Right lung (tissue), 2 donors: ENCODE measurements at regions not wholly inside any gene's neighbourhood (a gene's known extent, or its start where the extent isn't known, plus 50 kb on each side); places are given as distances from the start of the nearest gene placed in this dataset.
"Not testable (repeated sequence)": the region's sequence is repeated elsewhere in the genome, so short reads cannot be mapped to it uniquely, and the experiment has no call there.

ENCODE experiments used
- DNase-seq, 2 donors: peaks; one replicate each; pipeline ENCODE4 v3.0.0-alpha.2; 2013

GRCh38 chr4:71210823-71211222, 128.0 kb upstream of the SLC4A4 start:
- no peak for DNase-seq

GRCh38 chr4:71211748-71212147, 127.1 kb upstream of the SLC4A4 start:
- DNase-seq = no peak

GRCh38 chr4:71212216-71212615, 126.6 kb upstream of the SLC4A4 start:
- DNase-seq = no peak

GRCh38 chr4:71214578-71214977, 124.2 kb upstream of the SLC4A4 start:
- DNase-seq = no peak

GRCh38 chr4:71216316-71216959, 122.4 kb upstream of the SLC4A4 start:
- DNase-seq = no peak

- no peak for DNase-seq
Observed at GRCh38 chr4:71217688-71218087, 121.1 kb upstream of the SLC4A4 start.

- not testable (repeated sequence) for DNase-seq
Observed at GRCh38 chr4:71220848-71221247, 118.0 kb upstream of the SLC4A4 start.

GRCh38 chr4:71221510-71222466, 117.0 kb upstream of the SLC4A4 start:
- no peak for DNase-seq

- DNase-seq = no peak
Observed at GRCh38 chr4:71222661-71223060, 116.2 kb upstream of the SLC4A4 start.

GRCh38 chr4:71229477-71230270, 109.1 kb upstream of the SLC4A4 start:
- peak in 1 of 2 donors; percentile 51 for DNase-seq

GRCh38 chr4:71230271-71231128, 108.3 kb upstream of the SLC4A4 start:
- no peak for DNase-seq

- DNase-seq = peak; percentile 85 to 87
Observed at GRCh38 chr4:71231129-71232055, 107.4 kb upstream of the SLC4A4 start.

GRCh38 chr4:71232056-71232430, 106.8 kb upstream of the SLC4A4 start:
- no peak for DNase-seq

- no peak for DNase-seq
Observed at GRCh38 chr4:71232846-71233245, 106.0 kb upstream of the SLC4A4 start.

- DNase-seq = peak in 1 of 2 donors; percentile 65
Observed at GRCh38 chr4:71235311-71236201, 103.3 kb upstream of the SLC4A4 start.

- no peak for DNase-seq
Observed at GRCh38 chr4:71236226-71236625, 102.6 kb upstream of the SLC4A4 start.

- no peak for DNase-seq
Observed at GRCh38 chr4:71237641-71238040, 101.2 kb upstream of the SLC4A4 start.

GRCh38 chr4:71239365-71239764, 99.5 kb upstream of the SLC4A4 start:
- no peak for DNase-seq

- DNase-seq = no peak
Observed at GRCh38 chr4:71240094-71240493, 98.7 kb upstream of the SLC4A4 start.
